Vagina (tissue), 2 donors: ENCODE measurements at regions not wholly inside any gene's neighbourhood (a gene's known extent, or its start where the extent isn't known, plus 50 kb on each side); places are given as distances from the start of the nearest gene placed in this dataset.

Source experiments
- DNase-seq, 2 donors: peaks; one replicate each; pipeline ENCODE4 v3.0.0-alpha.2; 2017; ENCODE audit errors: extremely low spot score in 2 of 2
- H3K27ac ChIP-seq: fragments of 200-600 bp; sonication (generic); one replicate; pipeline ENCODE4 v1.5.1; 2019
- H3K27me3 ChIP-seq: fragments of 200-600 bp; sonication (generic); one replicate; pipeline ENCODE4 v1.5.1; 2019
- H3K36me3 ChIP-seq, 2 donors: fragments of 200-600 bp; sonication (generic); one replicate each; pipeline ENCODE4 v1.5.1; 2017 to 2019
- H3K4me1 ChIP-seq: fragments of 200-600 bp; sonication (generic); one replicate; pipeline ENCODE4 v1.5.1; 2019
- H3K4me3 ChIP-seq, 2 donors: fragments of 200-600 bp; sonication (generic); 1 replicate in 1 of 2; 2 replicates in 1 of 2; pipeline ENCODE4 v1.5.1; 2016 to 2019
- H3K9me3 ChIP-seq: fragments of 200-600 bp; sonication (generic); one replicate; pipeline ENCODE4 v1.5.1; 2019
- POLR2A ChIP-seq, 2 donors: fragments of 450-650 bp; IDR thresholded peaks; one replicate each; pipeline ENCODE4 v1.6.1; 2017; ENCODE audit warnings: antibody characterized with exemption in 2 of 2, mild to moderate bottlenecking in 2 of 2, moderate library complexity in 2 of 2
- POLR2AphosphoS5 ChIP-seq, 2 donors: sonication (generic); formaldehyde crosslinking; IDR thresholded peaks; one replicate each; pipeline ENCODE4 v1.9.0; 2017; ENCODE audit warnings: antibody characterized with exemption in 2 of 2, mild to moderate bottlenecking in 2 of 2, low read depth in 1 of 2; ENCODE audit not compliant: insufficient read depth in 1 of 2
- intact Hi-C: fragments of 100-400 bp; cut with DNase I; formaldehyde crosslinking; loops from one replicate; pipeline ENCODE4 v1.15.1; 2023
- TF ChIP-seq, protein P1 (sequence below), 3 experiments: fragments of 450-650 bp in 2 of 3; fragments of 200-600 bp in 1 of 3; sonication (generic) in 1 of 3; IDR thresholded peaks; one replicate each; pipeline ENCODE4 v1.5.1; 2017 to 2019; ENCODE audit warnings: antibody characterized with exemption in 3 of 3, mild to moderate bottlenecking in 2 of 3, moderate library complexity in 2 of 3

DNA sequence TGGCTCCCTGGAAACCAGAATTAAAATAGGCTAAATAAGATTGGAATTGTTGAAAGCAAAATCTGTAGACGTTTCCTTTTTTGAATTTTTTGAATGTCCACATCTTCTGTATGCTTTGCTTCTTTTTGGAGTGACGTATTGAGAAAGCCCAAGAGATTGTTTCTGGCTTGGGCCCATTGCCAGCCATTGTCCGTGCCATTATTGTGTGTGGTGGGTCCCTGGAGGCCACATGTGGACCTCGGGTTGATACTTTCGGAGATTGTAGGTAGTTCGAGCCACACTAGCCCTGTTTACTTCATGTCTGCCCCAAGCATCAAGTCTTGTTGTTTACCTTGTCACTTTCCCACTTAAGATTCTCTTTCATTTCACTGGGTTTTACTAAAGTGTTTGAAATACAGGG is 106.0 kb downstream of the PALM2AKAP2 start:
- Histone ChIP-seq H3K9me3 (no peaks in the 10 kb centered on the region), H3K36me3 (no peaks in the 10 kb centered on the region), H3K4me3 (no peak overlapping the region), H3K27ac (no peak overlapping the region), H3K4me1 (peaks cover 9% of the 10 kb centered on the region), H3K27me3 (no peaks in the 10 kb centered on the region)
- intact Hi-C loops, result no loop called here
- TF ChIP-seq POLR2A (IDR thresholded peaks at IDR 0.05) (no peak), POLR2AphosphoS5 (IDR thresholded peaks at IDR 0.05; ENCODE audit: insufficient read depth in 1 of 2, low read depth in 1 of 2) (no peak)
- TF ChIP-seq, protein P1, sequence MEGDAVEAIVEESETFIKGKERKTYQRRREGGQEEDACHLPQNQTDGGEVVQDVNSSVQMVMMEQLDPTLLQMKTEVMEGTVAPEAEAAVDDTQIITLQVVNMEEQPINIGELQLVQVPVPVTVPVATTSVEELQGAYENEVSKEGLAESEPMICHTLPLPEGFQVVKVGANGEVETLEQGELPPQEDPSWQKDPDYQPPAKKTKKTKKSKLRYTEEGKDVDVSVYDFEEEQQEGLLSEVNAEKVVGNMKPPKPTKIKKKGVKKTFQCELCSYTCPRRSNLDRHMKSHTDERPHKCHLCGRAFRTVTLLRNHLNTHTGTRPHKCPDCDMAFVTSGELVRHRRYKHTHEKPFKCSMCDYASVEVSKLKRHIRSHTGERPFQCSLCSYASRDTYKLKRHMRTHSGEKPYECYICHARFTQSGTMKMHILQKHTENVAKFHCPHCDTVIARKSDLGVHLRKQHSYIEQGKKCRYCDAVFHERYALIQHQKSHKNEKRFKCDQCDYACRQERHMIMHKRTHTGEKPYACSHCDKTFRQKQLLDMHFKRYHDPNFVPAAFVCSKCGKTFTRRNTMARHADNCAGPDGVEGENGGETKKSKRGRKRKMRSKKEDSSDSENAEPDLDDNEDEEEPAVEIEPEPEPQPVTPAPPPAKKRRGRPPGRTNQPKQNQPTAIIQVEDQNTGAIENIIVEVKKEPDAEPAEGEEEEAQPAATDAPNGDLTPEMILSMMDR (IDR thresholded peaks at IDR 0.05), result no peak
- DNase-seq, result no peak

DNA sequence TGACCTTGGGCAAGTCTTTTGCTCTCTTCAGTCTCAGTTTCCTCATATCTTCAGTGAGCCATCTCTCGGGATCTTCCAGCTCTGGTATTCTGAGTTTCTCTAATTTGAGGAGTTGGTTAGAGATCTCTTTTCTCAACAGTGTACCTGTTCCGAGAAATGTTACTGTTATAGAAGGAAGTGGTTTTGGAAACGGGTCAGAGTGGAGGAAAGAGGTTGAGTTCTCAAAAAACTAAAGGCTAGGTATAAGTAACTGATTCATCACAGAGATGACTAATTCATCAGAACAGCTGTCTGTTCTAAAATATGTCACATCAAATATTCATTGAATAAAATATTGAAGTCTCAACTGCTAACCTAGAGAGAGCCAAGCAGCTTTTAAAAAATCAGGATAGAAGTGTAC is 106.6 kb downstream of the PALM2AKAP2 start:
- intact Hi-C loops, result no loop called here
- TF ChIP-seq, protein P1 (IDR thresholded peaks at IDR 0.05), result no peak
- TF ChIP-seq POLR2AphosphoS5 (IDR thresholded peaks at IDR 0.05; ENCODE audit: insufficient read depth in 1 of 2, low read depth in 1 of 2), result no peak
- Histone ChIP-seq H3K4me1 (peaks cover 9% of the 10 kb centered on the region), H3K4me3 (no peak overlapping the region), H3K9me3 (no peaks in the 10 kb centered on the region), H3K27ac (no peak overlapping the region), H3K27me3 (no peaks in the 10 kb centered on the region), H3K36me3 (no peaks in the 10 kb centered on the region)
- no peak for DNase-seq

- Histone ChIP-seq H3K4me1 (peaks cover 9% of the 10 kb centered on the region), H3K27me3 (no peaks in the 10 kb centered on the region), H3K27ac (no peak overlapping the region), H3K36me3 (no peaks in the 10 kb centered on the region), H3K9me3 (no peaks in the 10 kb centered on the region), H3K4me3 (no peak overlapping the region)
- DNase-seq, result no peak
- intact Hi-C loops, result no loop called here
- TF ChIP-seq POLR2A (IDR thresholded peaks at IDR 0.05) (no peak), POLR2AphosphoS5 (IDR thresholded peaks at IDR 0.05; ENCODE audit: insufficient read depth in 1 of 2, low read depth in 1 of 2) (no peak)
- TF ChIP-seq, protein P1 (IDR thresholded peaks at IDR 0.05), result no peak
Observed at GRCh38 chr9:109887079-109887478, 107.1 kb downstream of the PALM2AKAP2 start.

GRCh38 chr9:109888695-109889094 is 108.7 kb downstream of the PALM2AKAP2 start:
- Histone ChIP-seq H3K36me3 (no peaks in the 10 kb centered on the region), H3K4me1 (peaks cover 9% of the 10 kb centered on the region)
- TF ChIP-seq, protein P1 (IDR thresholded peaks at IDR 0.05), result no peak

GRCh38 chr9:109889456-109889855 is 109.5 kb downstream of the PALM2AKAP2 start:
- Histone ChIP-seq H3K9me3 (no peaks in the 10 kb centered on the region), H3K4me3 (no peak overlapping the region), H3K4me1 (peaks cover 9% of the 10 kb centered on the region), H3K27me3 (no peaks in the 10 kb centered on the region), H3K36me3 (no peaks in the 10 kb centered on the region), H3K27ac (no peak overlapping the region)
- intact Hi-C loops, result no loop called here
- no peak for TF ChIP-seq POLR2AphosphoS5 (IDR thresholded peaks at IDR 0.05; ENCODE audit: insufficient read depth in 1 of 2, low read depth in 1 of 2)
- TF ChIP-seq POLR2A (IDR thresholded peaks at IDR 0.05), result no peak
- TF ChIP-seq, protein P1 (IDR thresholded peaks at IDR 0.05), result no peak
- no peak for DNase-seq

More at GRCh38 chr9:109888695-109889094, 108.7 kb downstream of the PALM2AKAP2 start:
- intact Hi-C loops, result no loop called here
- DNase-seq, result no peak
- H3K4me3 ChIP-seq, result no peak overlapping the region
- no peaks in the 10 kb centered on the region for H3K9me3 ChIP-seq
- no peak overlapping the region for H3K27ac ChIP-seq
- H3K27me3 ChIP-seq, result no peaks in the 10 kb centered on the region
